ENCODE measurements at regions not wholly inside any gene's neighbourhood (a gene's known extent, or its start where the extent isn't known, plus 50 kb on each side); places are given as distances from the start of the nearest gene placed in this dataset.
A peak's percentile ranks its signal among the peaks of the same experiment; 100 is the strongest.
"Not testable (repeated sequence)": the region's sequence is repeated elsewhere in the genome, so short reads cannot be mapped to it uniquely, and the experiment has no call there.

- DNase-seq: not testable (repeated sequence)
Observed at GRCh38 chrY:3391508-3391907, 187.4 kb upstream of the TGIF2LY start.

- peak; percentile 3 for DNase-seq
Observed at GRCh38 chrY:3404241-3404640, 174.6 kb upstream of the TGIF2LY start.

GRCh38 chrY:3405585-3405984 is 173.3 kb upstream of the TGIF2LY start:
- peak; percentile 54 for DNase-seq

- not testable (repeated sequence) for DNase-seq
Observed at GRCh38 chrY:3406896-3407452, 171.9 kb upstream of the TGIF2LY start.

GRCh38 chrY:3410322-3410892 is 168.5 kb upstream of the TGIF2LY start:
- not testable (repeated sequence) for DNase-seq

All from hematopoietic multipotent progenitor cell treated with erythropoietin and hydrocortisone succinate and interleukin-3 and kit ligand, for 4 days (in vitro differentiated cells).